ENCODE measurements at regions not wholly inside any gene's neighbourhood (a gene's known extent, or its start where the extent isn't known, plus 50 kb on each side); places are given as distances from the start of the nearest gene placed in this dataset.

- DNase-seq (ENCODE audit: low read depth), result no peak
These were observed 420.1 kb upstream of the SULF2 start for GRCh38 chr20:48205281-48205782.

GRCh38 chr20:48204499-48204898, 419.2 kb upstream of the SULF2 start:
- no peak for DNase-seq (ENCODE audit: low read depth)

- DNase-seq (ENCODE audit: low read depth), result no peak
These were observed 418.0 kb upstream of the SULF2 start for GRCh38 chr20:48203252-48203651.

GRCh38 chr20:48202334-48203113, 417.2 kb upstream of the SULF2 start:
- DNase-seq (ENCODE audit: low read depth), result no peak

- DNase-seq (ENCODE audit: low read depth), result no peak
These were observed 416.6 kb upstream of the SULF2 start for GRCh38 chr20:48201885-48202284.

GRCh38 chr20:48201188-48201587, 415.9 kb upstream of the SULF2 start:
- no peak for DNase-seq (ENCODE audit: low read depth)

- DNase-seq (ENCODE audit: low read depth), result no peak
These were observed 413.7 kb upstream of the SULF2 start for GRCh38 chr20:48198929-48199451.

- no peak for DNase-seq (ENCODE audit: low read depth)
These were observed 411.8 kb upstream of the SULF2 start for GRCh38 chr20:48197066-48197465.

GRCh38 chr20:48196486-48196885, 411.2 kb upstream of the SULF2 start:
- no peak for DNase-seq (ENCODE audit: low read depth)

- DNase-seq (ENCODE audit: low read depth), result no peak
These were observed 410.7 kb upstream of the SULF2 start for GRCh38 chr20:48196001-48196400.

- no peak for DNase-seq (ENCODE audit: low read depth)
These were observed 410.0 kb upstream of the SULF2 start for GRCh38 chr20:48195121-48195870.

GRCh38 chr20:48194583-48194982, 409.3 kb upstream of the SULF2 start:
- DNase-seq (ENCODE audit: low read depth), result no peak

- DNase-seq (ENCODE audit: low read depth), result no peak
These were observed 408.5 kb upstream of the SULF2 start for GRCh38 chr20:48193627-48194425.

GRCh38 chr20:48192109-48192508, 406.8 kb upstream of the SULF2 start:
- no peak for DNase-seq (ENCODE audit: low read depth)

GRCh38 chr20:48191200-48191599, 405.9 kb upstream of the SULF2 start:
- no peak for DNase-seq (ENCODE audit: low read depth)

GRCh38 chr20:48190757-48191156, 405.5 kb upstream of the SULF2 start:
- DNase-seq (ENCODE audit: low read depth), result no peak

- no peak for DNase-seq (ENCODE audit: low read depth)
These were observed 403.9 kb upstream of the SULF2 start for GRCh38 chr20:48189181-48189580.

GRCh38 chr20:48187851-48188250, 402.6 kb upstream of the SULF2 start:
- no peak for DNase-seq (ENCODE audit: low read depth)

GRCh38 chr20:48186915-48187314, 401.6 kb upstream of the SULF2 start:
- DNase-seq (ENCODE audit: low read depth), result no peak

GRCh38 chr20:48186447-48186846, 401.2 kb upstream of the SULF2 start:
- no peak for DNase-seq (ENCODE audit: low read depth)

- DNase-seq (ENCODE audit: low read depth), result no peak
These were observed 398.9 kb upstream of the SULF2 start for GRCh38 chr20:48184229-48184628.

Data from forelimb muscle (tissue), 1 donor.